Muscle of arm (tissue), 1 donor: ENCODE measurements at regions not wholly inside any gene's neighbourhood (a gene's known extent, or its start where the extent isn't known, plus 50 kb on each side); places are given as distances from the start of the nearest gene placed in this dataset.
"Not testable (repeated sequence)": the region's sequence is repeated elsewhere in the genome, so short reads cannot be mapped to it uniquely, and the experiment has no call there.

ENCODE experiments used
- DNase-seq: peaks from one replicate; pipeline ENCODE4 v3.0.0-alpha.2; 2013

- no peak for DNase-seq
Observed at GRCh38 chr1:104309673-104310072, 560.0 kb downstream of the AMY1C start.

GRCh38 chr1:104315823-104316222 is 566.1 kb downstream of the AMY1C start:
- DNase-seq = no peak

GRCh38 chr1:104322131-104322530 is 572.4 kb downstream of the AMY1C start:
- no peak for DNase-seq

- no peak for DNase-seq
Observed at GRCh38 chr1:104329278-104329677, 579.6 kb downstream of the AMY1C start.

GRCh38 chr1:104331763-104332162 is 582.1 kb downstream of the AMY1C start:
- DNase-seq = no peak

GRCh38 chr1:104337927-104338326 is 588.2 kb downstream of the AMY1C start:
- DNase-seq = not testable (repeated sequence)

GRCh38 chr1:104341944-104342343 is 592.2 kb downstream of the AMY1C start:
- no peak for DNase-seq

- no peak for DNase-seq
Observed at GRCh38 chr1:104348277-104348676, 598.6 kb downstream of the AMY1C start.

GRCh38 chr1:104353580-104353979 is 603.9 kb downstream of the AMY1C start:
- DNase-seq = no peak

GRCh38 chr1:104358086-104358485 is 608.4 kb downstream of the AMY1C start:
- no peak for DNase-seq

- DNase-seq = no peak
Observed at GRCh38 chr1:104358621-104359020, 608.9 kb downstream of the AMY1C start.

GRCh38 chr1:104378414-104378813 is 628.7 kb downstream of the AMY1C start:
- DNase-seq = no peak

- DNase-seq = no peak
Observed at GRCh38 chr1:104380003-104380402, 630.3 kb downstream of the AMY1C start.

GRCh38 chr1:104387716-104388508 is 638.2 kb downstream of the AMY1C start:
- DNase-seq = no peak

GRCh38 chr1:104392552-104392951 is 642.9 kb downstream of the AMY1C start:
- no peak for DNase-seq

GRCh38 chr1:104402178-104402577 is 652.5 kb downstream of the AMY1C start:
- DNase-seq = no peak

GRCh38 chr1:104403883-104404282 is 654.2 kb downstream of the AMY1C start:
- DNase-seq = no peak

GRCh38 chr1:104406728-104407127 is 657.0 kb downstream of the AMY1C start:
- DNase-seq = no peak

GRCh38 chr1:104408268-104408667 is 658.6 kb downstream of the AMY1C start:
- no peak for DNase-seq

- DNase-seq = no peak
Observed at GRCh38 chr1:104435255-104435654, 685.6 kb downstream of the AMY1C start.

- DNase-seq = no peak
Observed at GRCh38 chr1:104440011-104440410, 690.3 kb downstream of the AMY1C start.

- no peak for DNase-seq
Observed at GRCh38 chr1:104456724-104457123, 707.0 kb downstream of the AMY1C start.

GRCh38 chr1:104459886-104460285 is 710.2 kb downstream of the AMY1C start:
- DNase-seq = no peak

GRCh38 chr1:104460880-104461279 is 711.2 kb downstream of the AMY1C start:
- DNase-seq = no peak
